ENCODE measurements at regions not wholly inside any gene's neighbourhood (a gene's known extent, or its start where the extent isn't known, plus 50 kb on each side); places are given as distances from the start of the nearest gene placed in this dataset.

DNA sequence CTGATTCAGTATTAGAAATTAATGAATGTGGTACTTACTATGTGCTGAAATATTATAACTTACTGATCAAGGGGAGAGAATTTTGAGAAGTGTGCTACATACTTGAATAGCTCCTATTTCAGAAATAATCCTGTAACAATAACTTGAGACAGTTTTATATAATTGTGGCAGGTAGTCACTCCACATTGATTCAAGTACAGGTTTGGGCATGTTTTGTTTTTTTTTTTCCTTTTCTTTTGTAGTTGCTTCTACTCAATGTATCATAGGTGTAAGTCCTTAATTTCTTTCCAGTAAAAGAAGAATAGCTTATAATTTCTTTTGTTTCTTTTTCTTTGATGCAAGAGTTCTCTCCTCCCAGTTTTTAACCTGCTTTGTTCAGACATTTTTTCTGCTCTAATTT is 86.1 kb upstream of the ADGRL2 start:
- no peaks in the 10 kb centered on the region for H3K4me1 ChIP-seq (ENCODE audit: control insufficient read depth, low read depth, low read length)
- no peak overlapping the region for H3K9ac ChIP-seq (ENCODE audit: low read length)
- H3K9me3 ChIP-seq (ENCODE audit: control insufficient read depth, low read depth, low read length) = no peaks in the 10 kb centered on the region
- H3K36me3 ChIP-seq (ENCODE audit: control insufficient read depth, low read depth, low read length) = no peaks in the 10 kb centered on the region
- H3K4me3 ChIP-seq (ENCODE audit: low read length) = no peak overlapping the region
- H3K27me3 ChIP-seq (ENCODE audit: control insufficient read depth, insufficient read depth, low read length) = no peaks in the 10 kb centered on the region
- no peak overlapping the region for H3K27ac ChIP-seq (ENCODE audit: low read length)

DNA sequence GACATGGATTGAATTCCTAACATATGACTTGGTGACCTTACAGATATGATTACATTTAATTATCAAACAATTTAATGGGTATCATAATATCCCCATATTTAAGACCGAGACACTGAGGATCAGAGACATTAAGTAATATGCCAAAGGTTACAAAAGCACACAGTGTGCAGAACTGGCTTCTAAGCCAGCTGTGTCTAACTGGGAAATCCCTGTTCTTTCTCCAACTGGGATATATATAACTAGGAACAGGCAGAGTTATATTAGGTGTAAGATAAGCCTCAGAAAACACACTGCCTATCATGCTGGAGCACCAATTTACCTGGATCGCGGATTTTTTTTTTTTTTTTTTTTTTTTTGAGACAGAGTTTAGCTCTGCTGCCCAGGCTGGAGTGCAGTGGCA is 88.3 kb upstream of the ADGRL2 start:
- Histone ChIP-seq H3K36me3 (ENCODE audit: control insufficient read depth, low read depth, low read length) (no peaks in the 10 kb centered on the region), H3K9me3 (ENCODE audit: control insufficient read depth, low read depth, low read length) (no peaks in the 10 kb centered on the region), H3K27me3 (ENCODE audit: control insufficient read depth, insufficient read depth, low read length) (no peaks in the 10 kb centered on the region), H3K9ac (ENCODE audit: low read length) (no peak overlapping the region), H3K4me1 (ENCODE audit: control insufficient read depth, low read depth, low read length) (no peaks in the 10 kb centered on the region), H3K27ac (ENCODE audit: low read length) (no peak overlapping the region), H3K4me3 (ENCODE audit: low read length) (no peak overlapping the region)

DNA sequence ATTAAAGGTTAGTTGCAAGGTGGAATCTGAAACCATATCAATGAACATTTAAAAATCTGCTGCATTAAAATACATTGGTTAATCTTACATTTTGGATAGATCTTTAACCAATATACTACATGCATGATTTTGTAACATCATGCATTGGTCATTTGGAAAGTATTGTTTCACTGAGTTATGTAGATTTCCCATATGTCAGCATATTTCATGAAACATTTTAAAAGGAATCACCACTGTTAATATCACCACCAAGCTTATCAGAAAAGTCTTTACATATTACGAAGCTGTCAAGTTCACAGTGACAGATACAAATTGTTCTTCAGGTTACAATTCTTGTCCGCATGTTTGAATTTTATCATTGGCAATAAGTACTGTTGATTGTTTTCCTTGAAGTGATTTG is 89.9 kb upstream of the ADGRL2 start:
- Histone ChIP-seq H3K4me3 (ENCODE audit: low read length) (no peak overlapping the region), H3K36me3 (ENCODE audit: control insufficient read depth, low read depth, low read length) (no peaks in the 10 kb centered on the region), H3K27me3 (ENCODE audit: control insufficient read depth, insufficient read depth, low read length) (no peaks in the 10 kb centered on the region), H3K4me1 (ENCODE audit: control insufficient read depth, low read depth, low read length) (no peaks in the 10 kb centered on the region), H3K9ac (ENCODE audit: low read length) (no peak overlapping the region), H3K9me3 (ENCODE audit: control insufficient read depth, low read depth, low read length) (no peaks in the 10 kb centered on the region), H3K27ac (ENCODE audit: low read length) (no peak overlapping the region)

GRCh38 chr1:81708250-81708649 is 92.5 kb upstream of the ADGRL2 start:
- no peaks in the 10 kb centered on the region for H3K36me3 ChIP-seq (ENCODE audit: control insufficient read depth, low read depth, low read length)
- no peak overlapping the region for H3K9ac ChIP-seq (ENCODE audit: low read length)
- no peak overlapping the region for H3K4me3 ChIP-seq (ENCODE audit: low read length)
- no peak overlapping the region for H3K27ac ChIP-seq (ENCODE audit: low read length)
- H3K9me3 ChIP-seq (ENCODE audit: control insufficient read depth, low read depth, low read length) = no peaks in the 10 kb centered on the region
- peaks cover 11% of the 10 kb centered on the region for H3K4me1 ChIP-seq (ENCODE audit: control insufficient read depth, low read depth, low read length)
- H3K27me3 ChIP-seq (ENCODE audit: control insufficient read depth, insufficient read depth, low read length) = no peaks in the 10 kb centered on the region

- Histone ChIP-seq H3K4me1 (ENCODE audit: control insufficient read depth, low read depth, low read length) (peaks cover 11% of the 10 kb centered on the region), H3K36me3 (ENCODE audit: control insufficient read depth, low read depth, low read length) (no peaks in the 10 kb centered on the region), H3K9ac (ENCODE audit: low read length) (no peak overlapping the region), H3K27me3 (ENCODE audit: control insufficient read depth, insufficient read depth, low read length) (no peaks in the 10 kb centered on the region), H3K9me3 (ENCODE audit: control insufficient read depth, low read depth, low read length) (no peaks in the 10 kb centered on the region), H3K4me3 (ENCODE audit: low read length) (no peak overlapping the region), H3K27ac (ENCODE audit: low read length) (no peak overlapping the region)
These were observed 93.9 kb upstream of the ADGRL2 start for GRCh38 chr1:81706650-81707435.

- H3K27ac ChIP-seq (ENCODE audit: low read length) = no peak overlapping the region
- H3K36me3 ChIP-seq (ENCODE audit: control insufficient read depth, low read depth, low read length) = no peaks in the 10 kb centered on the region
- no peak overlapping the region for H3K4me3 ChIP-seq (ENCODE audit: low read length)
- no peaks in the 10 kb centered on the region for H3K9me3 ChIP-seq (ENCODE audit: control insufficient read depth, low read depth, low read length)
- peaks cover 28% of the 10 kb centered on the region for H3K4me1 ChIP-seq (ENCODE audit: control insufficient read depth, low read depth, low read length)
- no peaks in the 10 kb centered on the region for H3K27me3 ChIP-seq (ENCODE audit: control insufficient read depth, insufficient read depth, low read length)
- H3K9ac ChIP-seq (ENCODE audit: low read length) = no peak overlapping the region
These were observed 96.8 kb upstream of the ADGRL2 start for GRCh38 chr1:81703756-81704463.

- no peak overlapping the region for H3K27ac ChIP-seq (ENCODE audit: low read length)
- H3K36me3 ChIP-seq (ENCODE audit: control insufficient read depth, low read depth, low read length) = no peaks in the 10 kb centered on the region
- no peak overlapping the region for H3K9ac ChIP-seq (ENCODE audit: low read length)
- no peaks in the 10 kb centered on the region for H3K9me3 ChIP-seq (ENCODE audit: control insufficient read depth, low read depth, low read length)
- no peaks in the 10 kb centered on the region for H3K27me3 ChIP-seq (ENCODE audit: control insufficient read depth, insufficient read depth, low read length)
- peaks cover 32% of the 10 kb centered on the region for H3K4me1 ChIP-seq (ENCODE audit: control insufficient read depth, low read depth, low read length)
- H3K4me3 ChIP-seq (ENCODE audit: low read length) = no peak overlapping the region
These were observed 97.4 kb upstream of the ADGRL2 start for GRCh38 chr1:81703391-81703755.

GRCh38 chr1:81702903-81703302 is 97.8 kb upstream of the ADGRL2 start:
- no peak overlapping the region for H3K27ac ChIP-seq (ENCODE audit: low read length)

DNA sequence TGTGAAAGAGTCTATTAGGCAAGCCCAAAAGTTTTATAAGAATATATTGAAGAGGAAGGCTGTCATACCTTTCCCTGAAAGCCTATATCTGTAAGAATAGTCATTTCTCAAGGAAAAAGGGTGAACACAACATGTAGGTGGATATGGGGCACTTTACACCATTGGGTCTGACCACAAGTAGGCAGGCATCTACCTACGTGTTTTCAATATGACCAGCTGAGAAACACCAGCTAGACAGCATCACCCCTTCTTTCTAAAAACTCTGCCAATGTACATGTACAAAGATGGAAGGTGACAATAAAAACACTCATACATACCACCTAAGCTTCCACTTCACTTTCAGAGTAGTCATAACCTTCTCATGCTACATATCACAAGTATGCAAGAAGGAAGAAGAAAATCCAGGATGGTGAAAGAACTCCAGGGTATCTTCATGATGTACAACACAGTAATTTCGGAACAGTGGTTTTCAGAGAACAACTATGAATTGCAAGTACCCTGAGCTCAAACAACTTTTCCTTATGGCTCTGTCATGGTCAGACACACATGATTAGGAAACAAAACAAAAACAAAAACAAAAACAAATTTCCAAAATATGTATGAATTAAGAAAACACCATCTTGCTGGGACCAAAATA is 98.5 kb upstream of the ADGRL2 start:
- Histone ChIP-seq H3K4me3 (ENCODE audit: low read length) (no peak overlapping the region), H3K4me1 (ENCODE audit: control insufficient read depth, low read depth, low read length) (peaks cover 32% of the 10 kb centered on the region), H3K27ac (ENCODE audit: low read length) (no peak overlapping the region), H3K9ac (ENCODE audit: low read length) (no peak overlapping the region), H3K27me3 (ENCODE audit: control insufficient read depth, insufficient read depth, low read length) (no peaks in the 10 kb centered on the region), H3K36me3 (ENCODE audit: control insufficient read depth, low read depth, low read length) (no peaks in the 10 kb centered on the region), H3K9me3 (ENCODE audit: control insufficient read depth, low read depth, low read length) (no peaks in the 10 kb centered on the region)

More at GRCh38 chr1:81702903-81703302, 97.8 kb upstream of the ADGRL2 start:
- H3K9ac ChIP-seq (ENCODE audit: low read length) = no peak overlapping the region
- no peaks in the 10 kb centered on the region for H3K9me3 ChIP-seq (ENCODE audit: control insufficient read depth, low read depth, low read length)
- no peaks in the 10 kb centered on the region for H3K27me3 ChIP-seq (ENCODE audit: control insufficient read depth, insufficient read depth, low read length)
- H3K4me3 ChIP-seq (ENCODE audit: low read length) = no peak overlapping the region
- H3K36me3 ChIP-seq (ENCODE audit: control insufficient read depth, low read depth, low read length) = no peaks in the 10 kb centered on the region
- H3K4me1 ChIP-seq (ENCODE audit: control insufficient read depth, low read depth, low read length) = peaks cover 32% of the 10 kb centered on the region

- H3K9ac ChIP-seq (ENCODE audit: low read length) = no peak overlapping the region
- H3K36me3 ChIP-seq (ENCODE audit: control insufficient read depth, low read depth, low read length) = no peaks in the 10 kb centered on the region
- no peak overlapping the region for H3K27ac ChIP-seq (ENCODE audit: low read length)
- no peaks in the 10 kb centered on the region for H3K27me3 ChIP-seq (ENCODE audit: control insufficient read depth, insufficient read depth, low read length)
- H3K4me3 ChIP-seq (ENCODE audit: low read length) = no peak overlapping the region
- peaks cover 32% of the 10 kb centered on the region for H3K4me1 ChIP-seq (ENCODE audit: control insufficient read depth, low read depth, low read length)
- H3K9me3 ChIP-seq (ENCODE audit: control insufficient read depth, low read depth, low read length) = no peaks in the 10 kb centered on the region
These were observed 99.8 kb upstream of the ADGRL2 start for GRCh38 chr1:81700728-81701470.

- Histone ChIP-seq H3K9me3 (ENCODE audit: control insufficient read depth, low read depth, low read length) (no peaks in the 10 kb centered on the region), H3K9ac (ENCODE audit: low read length) (no peak overlapping the region), H3K36me3 (ENCODE audit: control insufficient read depth, low read depth, low read length) (no peaks in the 10 kb centered on the region), H3K4me1 (ENCODE audit: control insufficient read depth, low read depth, low read length) (peaks cover 29% of the 10 kb centered on the region), H3K27me3 (ENCODE audit: control insufficient read depth, insufficient read depth, low read length) (no peaks in the 10 kb centered on the region), H3K27ac (ENCODE audit: low read length) (no peak overlapping the region), H3K4me3 (ENCODE audit: low read length) (no peak overlapping the region)
These were observed 101.5 kb upstream of the ADGRL2 start for GRCh38 chr1:81699234-81699633.

Data from iPS-18a (cell line).